IMR-90 (cell line): ENCODE measurements at regions not wholly inside any gene's neighbourhood (a gene's known extent, or its start where the extent isn't known, plus 50 kb on each side); places are given as distances from the start of the nearest gene placed in this dataset.

Experiments
- ATAC-seq: fragments of 200-7000 bp; cut with Tn5 transposase; 2 replicates; pipeline ENCODE4 v1.9.1; 2020; ENCODE audit warnings: low read depth, mild to moderate bottlenecking, moderate library complexity
- BruUV-seq: library from RNA; stranded (reverse); fragments of 400-500 nt; replicated peaks from 2 replicates; lab custom pipeline; 2021; lab: Mats Ljungman, UMichigan
- CTCF ChIA-PET: fragments of 300-600 bp; formaldehyde crosslinking; extraction: SDS; loops from one replicate; lab custom pipeline; 2021; ENCODE audit warnings: antibody characterized with exemption; lab: Yijun Ruan, JAX
- POLR2A ChIA-PET: fragments of 300-600 bp; sonication (Branson Sonifier 250); formaldehyde crosslinking; loops from one replicate; lab custom pipeline; 2022; ENCODE audit warnings: antibody characterized with exemption; ENCODE audit not compliant: unreplicated experiment; lab: Charles Lee
- DNase-seq: peaks from one replicate; pipeline ENCODE4 v3.0.0; 2013
- H2AFZ ChIP-seq: replicated peaks from 2 replicates; pipeline ENCODE3; 2013; ENCODE audit warnings: low read length, mild to moderate bottlenecking; ENCODE audit not compliant: poor library complexity
- H2AK5ac ChIP-seq: 2 replicates; pipeline ENCODE4 v1.6.1; 2013; ENCODE audit warnings: low read depth, low read length, inconsistent platforms
- H2AK9ac ChIP-seq: replicated peaks from 2 replicates; pipeline ENCODE3; 2013; ENCODE audit warnings: mild to moderate bottlenecking, low read depth, low read length, moderate library complexity; ENCODE audit not compliant: poor library complexity
- H2BK120ac ChIP-seq: 2 replicates; pipeline ENCODE4 v1.6.1; 2013; ENCODE audit warnings: low read depth, low read length, inconsistent platforms
- H2BK15ac ChIP-seq: 3 replicates; pipeline ENCODE4 v1.6.1; 2013; ENCODE audit warnings: low read depth, low read length, inconsistent platforms
- H2BK20ac ChIP-seq: 2 replicates; pipeline ENCODE4 v1.6.1; 2013; ENCODE audit warnings: low read depth, mild to moderate bottlenecking, inconsistent platforms, low read length, moderate library complexity
- H2BK5ac ChIP-seq: 2 replicates; pipeline ENCODE4 v1.6.1; 2013; ENCODE audit warnings: mild to moderate bottlenecking, low read depth, low read length, inconsistent platforms; ENCODE audit not compliant: poor library complexity, severe bottlenecking
- H3K14ac ChIP-seq: replicated peaks from 2 replicates; pipeline ENCODE4 v1.6.1; 2013; ENCODE audit warnings: low read depth, low read length, inconsistent platforms
- H3K18ac ChIP-seq: 2 replicates; pipeline ENCODE4 v1.6.1; 2013; ENCODE audit warnings: low read depth, low read length, control low read depth
- H3K23ac ChIP-seq: 2 replicates; pipeline ENCODE4 v1.6.1; 2013; ENCODE audit warnings: low read depth, low read length, inconsistent platforms
- H3K27ac ChIP-seq: 2 replicates; pipeline ENCODE4 v1.5.1; 2013; ENCODE audit warnings: mild to moderate bottlenecking, control low read depth, low read length; ENCODE audit not compliant: insufficient read depth
- H3K27me3 ChIP-seq: 2 replicates; pipeline ENCODE4 v1.6.1; 2013; ENCODE audit warnings: low read length; ENCODE audit not compliant: control insufficient read depth, insufficient read depth
- H3K36me3 ChIP-seq: 2 replicates; pipeline ENCODE4 v1.6.1; 2013; ENCODE audit warnings: low read length, mixed read lengths; ENCODE audit not compliant: control insufficient read depth, insufficient read depth
- H3K4ac ChIP-seq: 2 replicates; pipeline ENCODE4 v1.6.1; 2013; ENCODE audit warnings: low read depth, low read length, inconsistent platforms
- H3K4me1 ChIP-seq: 2 replicates; pipeline ENCODE4 v1.6.1; 2013; ENCODE audit warnings: low read length, mixed read lengths; ENCODE audit not compliant: control insufficient read depth, insufficient read depth
- H3K4me2 ChIP-seq: 2 replicates; pipeline ENCODE4 v1.6.1; 2013; ENCODE audit warnings: low read depth, mild to moderate bottlenecking, control low read depth, low read length, moderate library complexity
- H3K4me3 ChIP-seq: 2 replicates; pipeline ENCODE4 v1.5.1; 2013; ENCODE audit warnings: low read depth, mild to moderate bottlenecking, control low read depth, low read length, moderate library complexity; ENCODE audit not compliant: insufficient read depth
- H3K56ac ChIP-seq: 2 replicates; pipeline ENCODE4 v1.6.1; 2013; ENCODE audit warnings: low read length, inconsistent platforms; ENCODE audit not compliant: insufficient read depth; ENCODE audit errors: extremely low read depth
- H3K79me1 ChIP-seq, 2 experiments: 2 replicates each; pipeline ENCODE4 v1.6.1; 2013; ENCODE audit warnings: low read length in 2 of 2, inconsistent platforms in 1 of 2, low read depth in 1 of 2
- H3K9ac ChIP-seq: 2 replicates; pipeline ENCODE4 v1.6.1; 2013; ENCODE audit warnings: low read depth, low read length, control low read depth
- H3K9me1 ChIP-seq: 2 replicates; pipeline ENCODE4 v1.6.1; 2013; ENCODE audit warnings: low read length, inconsistent platforms; ENCODE audit not compliant: insufficient read depth
- H3K9me3 ChIP-seq: 2 replicates; pipeline ENCODE4 v1.6.1; 2013; ENCODE audit warnings: low read length; ENCODE audit not compliant: control insufficient read depth, insufficient read depth
- H4K20me1 ChIP-seq: 2 replicates; pipeline ENCODE4 v1.6.1; 2013; ENCODE audit warnings: low read length, inconsistent platforms; ENCODE audit not compliant: insufficient read depth
- H4K5ac ChIP-seq: 2 replicates; pipeline ENCODE4 v1.6.1; 2013; ENCODE audit warnings: mild to moderate bottlenecking, low read depth, low read length, control low read depth
- H4K8ac ChIP-seq, 2 experiments: 2 replicates each; pipeline ENCODE4 v1.6.1; 2013; ENCODE audit warnings: low read depth in 2 of 2, low read length in 2 of 2, control low read depth in 1 of 2, inconsistent platforms in 1 of 2
- H4K91ac ChIP-seq: 2 replicates; pipeline ENCODE4 v1.6.1; 2013; ENCODE audit warnings: low read depth, low read length, inconsistent platforms; ENCODE audit not compliant: insufficient read depth
- BHLHE40 ChIP-seq: fragments of 150-350 bp; IDR thresholded peaks from 2 replicates; pipeline ENCODE4 v1.6.1; 2016; ENCODE audit warnings: mild to moderate bottlenecking, low read depth, low read length
- CHD1 ChIP-seq: IDR thresholded peaks from 2 replicates; pipeline ENCODE4 v1.6.1; 2012; ENCODE audit warnings: low read depth, low read length, improper control_type of control experiment
- CTCF ChIP-seq: conservative IDR thresholded peaks from 2 replicates; pipeline ENCODE4 v1.5.1; 2012; ENCODE audit warnings: mild to moderate bottlenecking, low read depth, low read length, improper control_type of control experiment
- ELK1 ChIP-seq: fragments of 150-350 bp; IDR thresholded peaks from 2 replicates; pipeline ENCODE4 v1.6.1; 2016; ENCODE audit warnings: low read depth, mild to moderate bottlenecking, low read length, moderate library complexity, borderline replicate concordance
- MAFK ChIP-seq: IDR thresholded peaks from 2 replicates; pipeline ENCODE4 v1.6.1; 2012; ENCODE audit warnings: low read depth, low read length, improper control_type of control experiment
- MAZ ChIP-seq: IDR thresholded peaks from 2 replicates; pipeline ENCODE4 v1.6.1; 2012; ENCODE audit warnings: low read depth, mild to moderate bottlenecking, low read length, improper control_type of control experiment, moderate library complexity, borderline replicate concordance
- MXI1 ChIP-seq: IDR thresholded peaks from 2 replicates; pipeline ENCODE4 v1.6.1; 2012; ENCODE audit warnings: low read depth, mild to moderate bottlenecking, low read length, moderate library complexity, borderline replicate concordance
- NFE2L2 ChIP-seq: fragments of 150-350 bp; IDR thresholded peaks from 2 replicates; pipeline ENCODE4 v1.6.1; 2016; ENCODE audit warnings: low read depth, mild to moderate bottlenecking, low read length
- POLR2A ChIP-seq: IDR thresholded peaks from 2 replicates; pipeline ENCODE4 v1.6.1; 2012; ENCODE audit warnings: mild to moderate bottlenecking, low read depth, low read length
- RAD21 ChIP-seq: IDR thresholded peaks from 2 replicates; pipeline ENCODE4 v1.6.1; 2012; ENCODE audit warnings: low read length, improper control_type of control experiment
- RCOR1 ChIP-seq: IDR thresholded peaks from 2 replicates; pipeline ENCODE4 v1.6.1; 2012; ENCODE audit warnings: mild to moderate bottlenecking, low read length, improper control_type of control experiment; ENCODE audit not compliant: insufficient replicate concordance
- RFX5 ChIP-seq: IDR thresholded peaks from 2 replicates; pipeline ENCODE4 v1.8.0; 2012; ENCODE audit warnings: low read depth, mild to moderate bottlenecking, low read length, moderate library complexity
- SMC3 ChIP-seq: fragments of 150-350 bp; IDR thresholded peaks from 2 replicates; pipeline ENCODE4 v1.6.1; 2016; ENCODE audit warnings: low read depth, mild to moderate bottlenecking, antibody characterized with exemption, low read length, moderate library complexity
- USF2 ChIP-seq: fragments of 150-350 bp; IDR thresholded peaks from 2 replicates; pipeline ENCODE4 v1.6.1; 2017; ENCODE audit warnings: mild to moderate bottlenecking, antibody characterized with exemption, low read length, low read depth
- WGBS, 2 experiments: methylation state at CpG; one replicate each; pipeline versions ENCODE4 v1.1.5 to v1.1.7; 2013; ENCODE audit warnings: missing lambda C conversion rate in 2 of 2; ENCODE audit not compliant: insufficient read length in 1 of 2; ENCODE audit errors: extremely low coverage in 2 of 2; 5-methylcytosine and 5-hydroxymethylcytosine counted together
- dilution Hi-C: fragments of 300-500 bp; cut with HindIII; formaldehyde crosslinking; loops from one replicate; pipeline ENCODE4 v1.14.3; 2018; ENCODE audit warnings: low sequenced_read_pairs; ENCODE audit not compliant: unreplicated experiment
- in situ Hi-C: fragments of 300-500 bp; cut with MboI; formaldehyde crosslinking; loops from 3 replicates; pipeline ENCODE4 v1.14.3; 2019; ENCODE audit warnings: low sequenced_read_pairs, inconsistent platforms, mixed read lengths
- intact Hi-C: fragments of 100-400 bp; cut with micrococcal nuclease; formaldehyde crosslinking; loops from 2 replicates; pipeline ENCODE4 v1.10.0; 2022

GRCh38 chr16:72313903-72314302, 141.9 kb upstream of the PMFBP1 start:
- H3K4me3 ChIP-seq: no peak overlapping the region
- no CpG with 5 or more reads among the region's 2 CpGs for WGBS, 2 experiments
- intact Hi-C loops (no loop called here), dilution Hi-C loops (no loop called here), in situ Hi-C loops (no loop called here)
- H3K36me3 ChIP-seq: no peaks in the 10 kb centered on the region
- H3K27ac ChIP-seq: no peak overlapping the region
- no peak overlapping the region for H2BK120ac ChIP-seq
- no peak overlapping the region for H4K5ac ChIP-seq
- ChIA-PET POLR2A (no interaction called here), CTCF (no interaction called here)
- no peak overlapping the region for H2BK20ac ChIP-seq
- H3K9ac ChIP-seq: no peak overlapping the region
- no peaks in the 10 kb centered on the region for H3K27me3 ChIP-seq
- no peak overlapping the region for H3K14ac ChIP-seq
- ATAC-seq: peak; percentile 58
- H2BK15ac ChIP-seq: no peak overlapping the region
- no peak overlapping the region for H4K8ac ChIP-seq
- no peak overlapping the region for H2BK5ac ChIP-seq
- H3K23ac ChIP-seq: no peak overlapping the region
- BruUV-seq: no TSS peak
- no peak for DNase-seq
- H2AFZ ChIP-seq: no peak overlapping the region
- H3K4me1 ChIP-seq: peaks cover 2% of the 10 kb centered on the region
- H3K9me1 ChIP-seq: no peaks in the 10 kb centered on the region; the same call in 1 of the 2 replicates
- H3K79me1 ChIP-seq: no peaks in the 10 kb centered on the region
- no peak overlapping the region for H3K56ac ChIP-seq
- H3K4ac ChIP-seq: no peak overlapping the region
- no peak overlapping the region for H4K91ac ChIP-seq
- no peak overlapping the region for H2AK5ac ChIP-seq
- 0 out of 2 replicates have a peak, but pooled peaks cover 2% of the 10 kb centered on the region for H3K9me3 ChIP-seq
- 0 out of 2 replicates have a peak overlapping the region, but pooled peaks have one; percentile 25 for H3K18ac ChIP-seq
- H2AK9ac ChIP-seq: no peak overlapping the region
- no peaks in the 10 kb centered on the region for H4K20me1 ChIP-seq
- TF ChIP-seq MAFK: no peak
- TF ChIP-seq USF2: no peak
- no peak for TF ChIP-seq ELK1
- TF ChIP-seq BHLHE40: no peak
- no peak for TF ChIP-seq CTCF
- TF ChIP-seq RAD21: no peak
- TF ChIP-seq RCOR1: no peak
- TF ChIP-seq MAZ: no peak
- TF ChIP-seq NFE2L2: no peak
- TF ChIP-seq SMC3: no peak
- no peak for TF ChIP-seq RFX5
- no peak for TF ChIP-seq MXI1
- TF ChIP-seq POLR2A: no peak
- TF ChIP-seq CHD1: no peak
- peak overlapping the region; percentile 58; the same call in 1 of the 2 replicates for H3K4me2 ChIP-seq
